GM10266 (cell line): ENCODE measurements at regions not wholly inside any gene's neighbourhood (a gene's known extent, or its start where the extent isn't known, plus 50 kb on each side); places are given as distances from the start of the nearest gene placed in this dataset.
"Not testable (repeated sequence)": the region's sequence is repeated elsewhere in the genome, so short reads cannot be mapped to it uniquely, and the experiment has no call there.

Source experiments
- DNase-seq: peaks from one replicate; pipeline ENCODE4 v3.0.0; 2012; ENCODE audit errors: extremely low spot score
- CTCF ChIP-seq: IDR thresholded peaks from 2 replicates; pipeline ENCODE4 v1.5.1; 2012; ENCODE audit warnings: mild to moderate bottlenecking, low read depth; ENCODE audit not compliant: control insufficient read depth, insufficient read depth; ENCODE audit errors: missing control alignments

GRCh38 chr6:163738304-163738703, 323.8 kb downstream of the QKI start:
- no peak for TF ChIP-seq CTCF
- DNase-seq: no peak

GRCh38 chr6:163735076-163735475, 320.6 kb downstream of the QKI start:
- DNase-seq: no peak
- no peak for TF ChIP-seq CTCF

GRCh38 chr6:163733061-163733460, 318.5 kb downstream of the QKI start:
- no peak for DNase-seq
- TF ChIP-seq CTCF: no peak

- no peak for TF ChIP-seq CTCF
- DNase-seq: no peak
Measured at GRCh38 chr6:163732479-163732878, 318.0 kb downstream of the QKI start.

GRCh38 chr6:163732014-163732351, 317.5 kb downstream of the QKI start:
- DNase-seq: not testable (repeated sequence)

- TF ChIP-seq CTCF: no peak
- DNase-seq: no peak
Measured at GRCh38 chr6:163731215-163732013, 316.9 kb downstream of the QKI start.

GRCh38 chr6:163730246-163731210, 316.0 kb downstream of the QKI start:
- TF ChIP-seq CTCF: no peak
- no peak for DNase-seq
